Umbilical cord (tissue), 1 donor: ENCODE measurements at regions not wholly inside any gene's neighbourhood (a gene's known extent, or its start where the extent isn't known, plus 50 kb on each side); places are given as distances from the start of the nearest gene placed in this dataset.

Source experiments
- DNase-seq: peaks from one replicate; pipeline ENCODE4 v3.0.0-alpha.2; 2015; ENCODE audit warnings: low spot score

- no peak for DNase-seq
Observed at GRCh38 chr6:135798751-135799515, 52.6 kb upstream of the PDE7B start.
